IPS-15b (cell line): ENCODE measurements at regions not wholly inside any gene's neighbourhood (a gene's known extent, or its start where the extent isn't known, plus 50 kb on each side); places are given as distances from the start of the nearest gene placed in this dataset.

Experiments
- H3K27me3 ChIP-seq: one replicate; pipeline ENCODE4 v1.6.1; 2013; ENCODE audit warnings: low read length; ENCODE audit not compliant: control insufficient read depth, insufficient read depth
- H3K36me3 ChIP-seq: one replicate; pipeline ENCODE4 v1.6.1; 2013; ENCODE audit warnings: low read length; ENCODE audit not compliant: control insufficient read depth, insufficient read depth
- H3K4me1 ChIP-seq: one replicate; pipeline ENCODE4 v1.6.1; 2013; ENCODE audit warnings: mild to moderate bottlenecking, low read length; ENCODE audit not compliant: control insufficient read depth, insufficient read depth
- H3K4me3 ChIP-seq: one replicate; pipeline ENCODE4 v1.5.1; 2013; ENCODE audit warnings: low read depth, low read length
- H3K9ac ChIP-seq: one replicate; pipeline ENCODE4 v1.6.1; 2013; ENCODE audit warnings: low read depth, mild to moderate bottlenecking, low read length
- H3K9me3 ChIP-seq: one replicate; pipeline ENCODE4 v1.6.1; 2013; ENCODE audit warnings: mild to moderate bottlenecking, low read length; ENCODE audit not compliant: control insufficient read depth, insufficient read depth

- Histone ChIP-seq H3K9ac (no peak overlapping the region), H3K4me3 (no peak overlapping the region), H3K27me3 (no peaks in the 10 kb centered on the region), H3K36me3 (no peaks in the 10 kb centered on the region), H3K9me3 (no peaks in the 10 kb centered on the region), H3K4me1 (no peaks in the 10 kb centered on the region)
Measured at GRCh38 chr16:79926451-79927205, 326.1 kb upstream of the MAF start.

DNA sequence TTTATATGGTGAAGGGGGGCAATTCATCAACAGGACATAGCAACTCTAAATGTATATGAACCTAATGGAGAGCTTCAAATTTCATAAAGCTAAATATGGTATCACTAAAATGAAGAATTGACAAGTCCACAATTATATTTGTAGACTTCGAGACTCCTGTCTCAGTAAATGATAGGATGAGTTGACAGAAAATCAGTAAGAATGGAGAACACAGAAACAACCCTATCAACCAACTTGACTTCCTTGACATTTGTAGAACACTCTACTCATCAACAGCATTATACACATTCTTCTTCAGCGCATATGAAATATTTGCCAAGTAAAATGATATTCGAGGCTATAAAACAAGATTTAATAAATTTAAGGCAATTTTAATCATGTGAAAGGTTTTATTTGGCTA is 322.9 kb upstream of the MAF start:
- no peaks in the 10 kb centered on the region for H3K36me3 ChIP-seq
- no peaks in the 10 kb centered on the region for H3K9me3 ChIP-seq
- no peak overlapping the region for H3K4me3 ChIP-seq
- H3K4me1 ChIP-seq: peaks cover 3% of the 10 kb centered on the region
- no peaks in the 10 kb centered on the region for H3K27me3 ChIP-seq
- no peak overlapping the region for H3K9ac ChIP-seq

DNA sequence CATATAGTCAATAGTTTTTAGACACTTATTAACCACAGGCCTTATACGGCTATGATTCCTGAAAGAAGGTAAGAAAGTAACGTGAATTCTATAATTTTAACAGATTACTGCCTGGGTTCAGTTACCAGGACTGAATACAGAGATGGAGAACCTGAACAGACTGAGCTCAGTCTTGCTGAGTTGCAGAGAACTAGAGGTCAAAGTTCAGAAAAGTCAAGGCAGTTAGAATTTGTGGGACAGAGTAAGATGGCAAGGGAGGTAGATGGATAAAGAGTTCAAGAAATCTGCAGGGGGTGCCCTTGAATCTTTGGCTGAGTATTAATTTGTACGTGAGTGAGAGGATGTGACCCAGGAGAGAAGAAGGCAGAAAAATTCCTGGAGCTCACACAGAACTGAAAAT is 320.1 kb upstream of the MAF start:
- H3K27me3 ChIP-seq: no peaks in the 10 kb centered on the region
- no peak overlapping the region for H3K9ac ChIP-seq
- no peaks in the 10 kb centered on the region for H3K36me3 ChIP-seq

GRCh38 chr16:79918916-79919315 is 318.4 kb upstream of the MAF start:
- Histone ChIP-seq H3K9me3 (no peaks in the 10 kb centered on the region), H3K27me3 (no peaks in the 10 kb centered on the region), H3K4me1 (peaks cover 6% of the 10 kb centered on the region), H3K4me3 (no peak overlapping the region), H3K36me3 (no peaks in the 10 kb centered on the region), H3K9ac (no peak overlapping the region)

More for the DNA sequence above, 320.1 kb upstream of the MAF start:
- no peak overlapping the region for H3K4me3 ChIP-seq
- peaks cover 3% of the 10 kb centered on the region for H3K4me1 ChIP-seq
- no peaks in the 10 kb centered on the region for H3K9me3 ChIP-seq

DNA sequence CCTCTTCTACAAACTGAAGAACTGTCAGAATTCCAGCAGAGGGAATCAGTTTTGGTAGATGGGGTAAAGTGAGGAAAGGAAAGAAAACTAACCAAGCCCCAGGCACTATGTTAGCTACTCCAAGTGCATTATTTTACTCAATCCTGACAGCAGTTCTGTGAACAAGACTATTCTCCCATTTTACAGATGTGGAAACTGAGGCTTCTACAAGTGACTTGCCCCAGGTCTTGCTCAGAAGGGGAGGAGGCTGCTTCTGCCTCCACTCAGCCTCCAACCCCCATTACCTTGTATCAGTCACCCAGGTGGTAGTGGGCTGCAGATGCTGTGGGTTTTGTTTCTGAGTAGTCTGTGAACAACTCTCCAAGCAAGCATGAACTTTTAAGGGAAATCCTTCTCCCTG is 315.2 kb upstream of the MAF start:
- Histone ChIP-seq H3K9ac (no peak overlapping the region), H3K27me3 (no peaks in the 10 kb centered on the region), H3K36me3 (no peaks in the 10 kb centered on the region), H3K4me3 (no peak overlapping the region), H3K9me3 (no peaks in the 10 kb centered on the region), H3K4me1 (peaks cover 6% of the 10 kb centered on the region)

DNA sequence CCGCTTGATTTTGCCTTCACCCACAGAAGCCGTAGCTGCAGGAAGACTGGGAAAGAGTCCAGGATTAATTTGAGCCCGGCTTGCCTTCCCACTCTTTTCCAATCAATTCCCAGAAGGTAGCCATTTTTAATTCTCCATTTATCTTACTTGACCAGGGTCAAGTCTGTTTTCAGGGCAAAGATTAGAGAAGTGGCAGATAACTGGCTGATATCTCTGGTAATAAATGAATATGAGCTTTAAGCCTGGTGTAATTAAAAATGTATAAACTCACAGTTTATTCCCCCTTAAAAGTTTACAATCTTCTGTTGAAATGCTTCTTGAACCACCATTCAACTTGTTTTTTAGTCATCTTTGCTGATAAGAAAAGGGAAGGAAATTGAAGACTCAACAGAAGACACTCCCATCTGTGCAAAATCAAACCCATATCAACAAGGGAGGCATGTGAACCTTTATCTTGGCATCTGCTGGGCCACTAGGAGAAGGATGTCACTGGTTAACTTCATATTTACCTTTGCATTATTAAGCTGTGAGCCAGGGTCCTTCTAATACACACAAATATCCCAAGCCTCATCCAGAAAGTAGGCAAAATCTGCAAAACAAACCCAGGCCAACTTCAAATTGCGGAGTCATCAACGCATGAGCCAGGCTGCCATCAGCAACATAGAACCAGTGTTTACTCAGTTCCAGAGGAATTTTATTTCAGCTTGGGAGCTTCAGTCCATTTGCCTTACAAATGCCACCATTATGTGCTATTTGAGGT is 314.6 kb upstream of the MAF start:
- Histone ChIP-seq H3K4me3 (no peak overlapping the region), H3K9ac (no peak overlapping the region), H3K27me3 (no peaks in the 10 kb centered on the region), H3K36me3 (no peaks in the 10 kb centered on the region), H3K4me1 (peaks cover 12% of the 10 kb centered on the region), H3K9me3 (no peaks in the 10 kb centered on the region)

- Histone ChIP-seq H3K27me3 (no peaks in the 10 kb centered on the region), H3K9me3 (no peaks in the 10 kb centered on the region)
Measured at GRCh38 chr16:79912592-79913310, 312.2 kb upstream of the MAF start.

DNA sequence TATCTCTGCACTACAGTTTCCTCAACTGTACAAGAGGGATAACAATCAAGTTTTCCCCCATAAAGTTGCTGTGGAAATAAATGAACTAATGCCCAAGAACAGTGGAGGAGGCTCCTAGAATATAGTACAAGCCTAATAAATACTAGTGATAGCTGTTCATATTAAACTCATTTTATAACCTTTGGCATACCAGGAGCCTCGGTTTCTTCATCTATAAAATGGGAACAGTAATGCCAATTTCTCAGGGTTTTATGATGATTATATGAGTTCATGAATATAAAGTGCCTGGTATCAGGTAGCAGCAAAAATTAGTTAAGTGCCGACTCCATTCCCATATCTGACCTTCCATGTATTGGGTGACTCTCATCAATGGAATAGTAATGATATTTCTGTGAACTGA is 311.1 kb upstream of the MAF start:
- Histone ChIP-seq H3K4me1 (peaks cover 11% of the 10 kb centered on the region), H3K9me3 (no peaks in the 10 kb centered on the region), H3K4me3 (no peak overlapping the region), H3K36me3 (no peaks in the 10 kb centered on the region), H3K27me3 (no peaks in the 10 kb centered on the region), H3K9ac (no peak overlapping the region)

More at GRCh38 chr16:79912592-79913310, 312.2 kb upstream of the MAF start:
- no peaks in the 10 kb centered on the region for H3K36me3 ChIP-seq
- H3K9ac ChIP-seq: no peak overlapping the region
- H3K4me1 ChIP-seq: peaks cover 11% of the 10 kb centered on the region
- H3K4me3 ChIP-seq: no peak overlapping the region

- Histone ChIP-seq H3K9me3 (no peaks in the 10 kb centered on the region), H3K4me1 (peaks cover 8% of the 10 kb centered on the region), H3K4me3 (no peak overlapping the region), H3K36me3 (no peaks in the 10 kb centered on the region), H3K9ac (no peak overlapping the region), H3K27me3 (no peaks in the 10 kb centered on the region)
Measured at GRCh38 chr16:79909571-79909970, 309.0 kb upstream of the MAF start.

- no peaks in the 10 kb centered on the region for H3K4me1 ChIP-seq
- no peak overlapping the region for H3K4me3 ChIP-seq
- H3K9me3 ChIP-seq: no peaks in the 10 kb centered on the region
- H3K36me3 ChIP-seq: no peaks in the 10 kb centered on the region
- H3K9ac ChIP-seq: no peak overlapping the region
- no peaks in the 10 kb centered on the region for H3K27me3 ChIP-seq
Measured at GRCh38 chr16:79903471-79903870, 302.9 kb upstream of the MAF start.

DNA sequence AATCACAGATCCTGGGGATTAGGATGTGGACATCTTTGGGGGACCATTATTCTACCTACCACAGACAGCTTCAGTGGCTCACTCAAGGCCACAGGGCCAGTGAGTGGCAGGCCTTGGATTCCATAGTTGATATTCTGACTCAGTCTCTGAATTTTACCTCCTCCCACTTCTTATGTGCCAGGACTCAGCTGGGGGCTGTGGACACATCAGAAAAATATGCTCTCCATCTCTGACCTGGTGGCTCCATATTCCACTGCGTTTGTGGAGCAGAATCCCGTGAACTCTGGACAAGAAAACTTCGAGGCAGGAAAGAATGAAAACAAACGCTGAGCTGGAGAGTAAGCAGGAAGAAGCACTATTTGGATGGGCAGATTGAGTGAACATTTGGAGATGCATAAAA is 301.8 kb upstream of the MAF start:
- H3K4me1 ChIP-seq: no peaks in the 10 kb centered on the region
- no peaks in the 10 kb centered on the region for H3K27me3 ChIP-seq
- H3K4me3 ChIP-seq: no peak overlapping the region
- no peaks in the 10 kb centered on the region for H3K36me3 ChIP-seq
- no peaks in the 10 kb centered on the region for H3K9me3 ChIP-seq
- H3K9ac ChIP-seq: no peak overlapping the region
